IMR-90 (cell line): ENCODE measurements at regions not wholly inside any gene's neighbourhood (a gene's known extent, or its start where the extent isn't known, plus 50 kb on each side); places are given as distances from the start of the nearest gene placed in this dataset.

ENCODE experiments used
- ATAC-seq: fragments of 200-7000 bp; cut with Tn5 transposase; 2 replicates; pipeline ENCODE4 v1.9.1; 2020; ENCODE audit warnings: low read depth, mild to moderate bottlenecking, moderate library complexity
- BruUV-seq: library from RNA; stranded (reverse); fragments of 400-500 nt; replicated peaks from 2 replicates; lab custom pipeline; 2021; lab: Mats Ljungman, UMichigan
- CTCF ChIA-PET: fragments of 300-600 bp; formaldehyde crosslinking; extraction: SDS; loops from one replicate; lab custom pipeline; 2021; ENCODE audit warnings: antibody characterized with exemption; lab: Yijun Ruan, JAX
- POLR2A ChIA-PET: fragments of 300-600 bp; sonication (Branson Sonifier 250); formaldehyde crosslinking; loops from one replicate; lab custom pipeline; 2022; ENCODE audit warnings: antibody characterized with exemption; ENCODE audit not compliant: unreplicated experiment; lab: Charles Lee
- DNase-seq: peaks from one replicate; pipeline ENCODE4 v3.0.0; 2013
- H2AFZ ChIP-seq: replicated peaks from 2 replicates; pipeline ENCODE3; 2013; ENCODE audit warnings: low read length, mild to moderate bottlenecking; ENCODE audit not compliant: poor library complexity
- H2AK5ac ChIP-seq: 2 replicates; pipeline ENCODE4 v1.6.1; 2013; ENCODE audit warnings: low read depth, low read length, inconsistent platforms
- H2AK9ac ChIP-seq: replicated peaks from 2 replicates; pipeline ENCODE3; 2013; ENCODE audit warnings: mild to moderate bottlenecking, low read depth, low read length, moderate library complexity; ENCODE audit not compliant: poor library complexity
- H2BK120ac ChIP-seq: 2 replicates; pipeline ENCODE4 v1.6.1; 2013; ENCODE audit warnings: low read depth, low read length, inconsistent platforms
- H2BK15ac ChIP-seq: 3 replicates; pipeline ENCODE4 v1.6.1; 2013; ENCODE audit warnings: low read depth, low read length, inconsistent platforms
- H2BK20ac ChIP-seq: 2 replicates; pipeline ENCODE4 v1.6.1; 2013; ENCODE audit warnings: low read depth, mild to moderate bottlenecking, inconsistent platforms, low read length, moderate library complexity
- H2BK5ac ChIP-seq: 2 replicates; pipeline ENCODE4 v1.6.1; 2013; ENCODE audit warnings: mild to moderate bottlenecking, low read depth, low read length, inconsistent platforms; ENCODE audit not compliant: poor library complexity, severe bottlenecking
- H3K14ac ChIP-seq: replicated peaks from 2 replicates; pipeline ENCODE4 v1.6.1; 2013; ENCODE audit warnings: low read depth, low read length, inconsistent platforms
- H3K18ac ChIP-seq: 2 replicates; pipeline ENCODE4 v1.6.1; 2013; ENCODE audit warnings: low read depth, low read length, control low read depth
- H3K23ac ChIP-seq: 2 replicates; pipeline ENCODE4 v1.6.1; 2013; ENCODE audit warnings: low read depth, low read length, inconsistent platforms
- H3K27ac ChIP-seq: 2 replicates; pipeline ENCODE4 v1.5.1; 2013; ENCODE audit warnings: mild to moderate bottlenecking, control low read depth, low read length; ENCODE audit not compliant: insufficient read depth
- H3K27me3 ChIP-seq: 2 replicates; pipeline ENCODE4 v1.6.1; 2013; ENCODE audit warnings: low read length; ENCODE audit not compliant: control insufficient read depth, insufficient read depth
- H3K36me3 ChIP-seq: 2 replicates; pipeline ENCODE4 v1.6.1; 2013; ENCODE audit warnings: low read length, mixed read lengths; ENCODE audit not compliant: control insufficient read depth, insufficient read depth
- H3K4ac ChIP-seq: 2 replicates; pipeline ENCODE4 v1.6.1; 2013; ENCODE audit warnings: low read depth, low read length, inconsistent platforms
- H3K4me1 ChIP-seq: 2 replicates; pipeline ENCODE4 v1.6.1; 2013; ENCODE audit warnings: low read length, mixed read lengths; ENCODE audit not compliant: control insufficient read depth, insufficient read depth
- H3K4me2 ChIP-seq: 2 replicates; pipeline ENCODE4 v1.6.1; 2013; ENCODE audit warnings: low read depth, mild to moderate bottlenecking, control low read depth, low read length, moderate library complexity
- H3K4me3 ChIP-seq: 2 replicates; pipeline ENCODE4 v1.5.1; 2013; ENCODE audit warnings: low read depth, mild to moderate bottlenecking, control low read depth, low read length, moderate library complexity; ENCODE audit not compliant: insufficient read depth
- H3K56ac ChIP-seq: 2 replicates; pipeline ENCODE4 v1.6.1; 2013; ENCODE audit warnings: low read length, inconsistent platforms; ENCODE audit not compliant: insufficient read depth; ENCODE audit errors: extremely low read depth
- H3K79me1 ChIP-seq, 2 experiments: 2 replicates each; pipeline ENCODE4 v1.6.1; 2013; ENCODE audit warnings: low read length in 2 of 2, inconsistent platforms in 1 of 2, low read depth in 1 of 2
- H3K9ac ChIP-seq: 2 replicates; pipeline ENCODE4 v1.6.1; 2013; ENCODE audit warnings: low read depth, low read length, control low read depth
- H3K9me1 ChIP-seq: 2 replicates; pipeline ENCODE4 v1.6.1; 2013; ENCODE audit warnings: low read length, inconsistent platforms; ENCODE audit not compliant: insufficient read depth
- H3K9me3 ChIP-seq: 2 replicates; pipeline ENCODE4 v1.6.1; 2013; ENCODE audit warnings: low read length; ENCODE audit not compliant: control insufficient read depth, insufficient read depth
- H4K20me1 ChIP-seq: 2 replicates; pipeline ENCODE4 v1.6.1; 2013; ENCODE audit warnings: low read length, inconsistent platforms; ENCODE audit not compliant: insufficient read depth
- H4K5ac ChIP-seq: 2 replicates; pipeline ENCODE4 v1.6.1; 2013; ENCODE audit warnings: mild to moderate bottlenecking, low read depth, low read length, control low read depth
- H4K8ac ChIP-seq, 2 experiments: 2 replicates each; pipeline ENCODE4 v1.6.1; 2013; ENCODE audit warnings: low read depth in 2 of 2, low read length in 2 of 2, control low read depth in 1 of 2, inconsistent platforms in 1 of 2
- H4K91ac ChIP-seq: 2 replicates; pipeline ENCODE4 v1.6.1; 2013; ENCODE audit warnings: low read depth, low read length, inconsistent platforms; ENCODE audit not compliant: insufficient read depth
- BHLHE40 ChIP-seq: fragments of 150-350 bp; IDR thresholded peaks from 2 replicates; pipeline ENCODE4 v1.6.1; 2016; ENCODE audit warnings: mild to moderate bottlenecking, low read depth, low read length
- CHD1 ChIP-seq: IDR thresholded peaks from 2 replicates; pipeline ENCODE4 v1.6.1; 2012; ENCODE audit warnings: low read depth, low read length, improper control_type of control experiment
- CTCF ChIP-seq: conservative IDR thresholded peaks from 2 replicates; pipeline ENCODE4 v1.5.1; 2012; ENCODE audit warnings: mild to moderate bottlenecking, low read depth, low read length, improper control_type of control experiment
- ELK1 ChIP-seq: fragments of 150-350 bp; IDR thresholded peaks from 2 replicates; pipeline ENCODE4 v1.6.1; 2016; ENCODE audit warnings: low read depth, mild to moderate bottlenecking, low read length, moderate library complexity, borderline replicate concordance
- MXI1 ChIP-seq: IDR thresholded peaks from 2 replicates; pipeline ENCODE4 v1.6.1; 2012; ENCODE audit warnings: low read depth, mild to moderate bottlenecking, low read length, moderate library complexity, borderline replicate concordance
- NFE2L2 ChIP-seq: fragments of 150-350 bp; IDR thresholded peaks from 2 replicates; pipeline ENCODE4 v1.6.1; 2016; ENCODE audit warnings: low read depth, mild to moderate bottlenecking, low read length
- POLR2A ChIP-seq: IDR thresholded peaks from 2 replicates; pipeline ENCODE4 v1.6.1; 2012; ENCODE audit warnings: mild to moderate bottlenecking, low read depth, low read length
- RCOR1 ChIP-seq: IDR thresholded peaks from 2 replicates; pipeline ENCODE4 v1.6.1; 2012; ENCODE audit warnings: mild to moderate bottlenecking, low read length, improper control_type of control experiment; ENCODE audit not compliant: insufficient replicate concordance
- RFX5 ChIP-seq: IDR thresholded peaks from 2 replicates; pipeline ENCODE4 v1.8.0; 2012; ENCODE audit warnings: low read depth, mild to moderate bottlenecking, low read length, moderate library complexity
- SMC3 ChIP-seq: fragments of 150-350 bp; IDR thresholded peaks from 2 replicates; pipeline ENCODE4 v1.6.1; 2016; ENCODE audit warnings: low read depth, mild to moderate bottlenecking, antibody characterized with exemption, low read length, moderate library complexity
- USF2 ChIP-seq: fragments of 150-350 bp; IDR thresholded peaks from 2 replicates; pipeline ENCODE4 v1.6.1; 2017; ENCODE audit warnings: mild to moderate bottlenecking, antibody characterized with exemption, low read length, low read depth
- WGBS, 2 experiments: methylation state at CpG; one replicate each; pipeline versions ENCODE4 v1.1.5 to v1.1.7; 2013; ENCODE audit warnings: missing lambda C conversion rate in 2 of 2; ENCODE audit not compliant: insufficient read length in 1 of 2; ENCODE audit errors: extremely low coverage in 2 of 2; 5-methylcytosine and 5-hydroxymethylcytosine counted together
- dilution Hi-C: fragments of 300-500 bp; cut with HindIII; formaldehyde crosslinking; loops from one replicate; pipeline ENCODE4 v1.14.3; 2018; ENCODE audit warnings: low sequenced_read_pairs; ENCODE audit not compliant: unreplicated experiment
- in situ Hi-C: fragments of 300-500 bp; cut with MboI; formaldehyde crosslinking; loops from 3 replicates; pipeline ENCODE4 v1.14.3; 2019; ENCODE audit warnings: low sequenced_read_pairs, inconsistent platforms, mixed read lengths
- intact Hi-C: fragments of 100-400 bp; cut with micrococcal nuclease; formaldehyde crosslinking; loops from 2 replicates; pipeline ENCODE4 v1.10.0; 2022

DNA sequence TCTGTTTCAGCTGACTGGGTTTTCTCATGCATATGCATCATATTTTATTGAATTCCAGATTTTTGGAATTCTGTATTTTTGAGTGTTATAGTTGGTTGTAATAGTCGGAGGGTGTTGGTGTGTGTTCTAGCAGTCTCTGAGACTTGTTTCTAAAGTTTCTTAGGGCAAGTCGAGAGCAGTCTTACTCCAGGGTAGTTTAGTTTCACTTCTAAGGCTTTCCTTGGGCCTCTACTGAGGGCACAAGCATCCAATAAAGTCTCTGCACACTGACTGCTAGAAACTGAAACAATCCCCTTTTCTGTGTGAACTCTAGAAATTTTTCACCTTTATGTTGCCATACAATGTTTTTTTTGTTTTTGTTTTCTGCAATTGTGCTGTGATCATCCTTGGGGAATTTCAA lies 663.7 kb upstream of the LRATD1 start:
- dilution Hi-C loops = no loop called here
- no peak overlapping the region for H3K4ac ChIP-seq
- no peak for ATAC-seq
- no peaks in the 10 kb centered on the region for H3K79me1 ChIP-seq
- no peak overlapping the region for H4K8ac ChIP-seq
- no peak overlapping the region for H4K5ac ChIP-seq
- peaks cover 3% of the 10 kb centered on the region; the same call in 1 of the 2 replicates for H3K9me3 ChIP-seq
- no peaks in the 10 kb centered on the region for H3K36me3 ChIP-seq
- TF ChIP-seq MXI1 (no peak), SMC3 (no peak), ELK1 (no peak), CHD1 (no peak), USF2 (no peak), POLR2A (no peak), NFE2L2 (no peak), CTCF (no peak), RCOR1 (no peak), RFX5 (no peak), BHLHE40 (no peak)
- ChIA-PET CTCF (no interaction called here), POLR2A (no interaction called here)
- no peak overlapping the region for H4K91ac ChIP-seq
- no peaks in the 10 kb centered on the region for H3K4me1 ChIP-seq
- in situ Hi-C loops = no loop called here
- no peaks in the 10 kb centered on the region for H3K9me1 ChIP-seq
- H2BK120ac ChIP-seq = no peak overlapping the region
- no peaks in the 10 kb centered on the region for H4K20me1 ChIP-seq
- H2AK5ac ChIP-seq = no peak overlapping the region
- H3K4me2 ChIP-seq = no peak overlapping the region
- H3K4me3 ChIP-seq = no peak overlapping the region
- H2BK5ac ChIP-seq = no peak overlapping the region
- no peak overlapping the region for H3K14ac ChIP-seq
- no peak overlapping the region for H2AK9ac ChIP-seq
- H3K9ac ChIP-seq = no peak overlapping the region
- H3K56ac ChIP-seq = no peak overlapping the region
- BruUV-seq = no TSS peak
- no peak overlapping the region for H3K18ac ChIP-seq
- H2BK20ac ChIP-seq = no peak overlapping the region
- intact Hi-C loops = no loop called here
- DNase-seq = no peak
- no peak overlapping the region for H3K23ac ChIP-seq
- H3K27ac ChIP-seq = no peak overlapping the region
- H2AFZ ChIP-seq = no peak overlapping the region
- H2BK15ac ChIP-seq = no peak overlapping the region
- 100% methylated on average over 1 of the region's 2 CpGs; no CpG with 5 or more reads in 1 of the 2 experiments for whole genome bisulfite sequencing, 2 experiments
- no peaks in the 10 kb centered on the region for H3K27me3 ChIP-seq
